H1 (cell line): ENCODE measurements at regions not wholly inside any gene's neighbourhood (a gene's known extent, or its start where the extent isn't known, plus 50 kb on each side); places are given as distances from the start of the nearest gene placed in this dataset.

ENCODE experiments used
- CTCF ChIA-PET: fragments of 300-600 bp; sonication (Branson Sonifier 250); formaldehyde crosslinking; loops from one replicate; lab custom pipeline; 2021; ENCODE audit not compliant: partially characterized antibody; lab: Charles Lee
- POLR2A ChIA-PET: fragments of 300-600 bp; sonication (Branson Sonifier 250); formaldehyde crosslinking; loops from one replicate; lab custom pipeline; 2021; ENCODE audit warnings: inconsistent platforms; ENCODE audit not compliant: partially characterized antibody; lab: Charles Lee
- DNase-seq, 2 experiments: peaks; one replicate each; pipeline versions ENCODE4 v3.0.0 to v3.0.0-alpha.2; 2010 to 2022; ENCODE audit warnings: low spot score in 2 of 2, low read depth in 1 of 2, mixed read lengths in 1 of 2
- FAIRE-seq: peaks from 2 replicates; lab custom pipeline; 2011; peaks lifted over from hg19 to GRCh38; lab: Jason Lieb, UNC
- H2AFZ ChIP-seq: 2 replicates; pipeline ENCODE4 v1.8.1; 2012; ENCODE audit warnings: low read length, inconsistent platforms
- H2AK5ac ChIP-seq: 2 replicates; pipeline ENCODE4 v1.6.1; 2013; ENCODE audit warnings: low read depth, low read length
- H2BK120ac ChIP-seq: replicated peaks from 2 replicates; pipeline ENCODE3; 2013; ENCODE audit warnings: low read depth, low read length, inconsistent platforms
- H2BK12ac ChIP-seq: 2 replicates; pipeline ENCODE4 v1.6.1; 2013; ENCODE audit warnings: low read depth, low read length
- H2BK15ac ChIP-seq: 2 replicates; pipeline ENCODE4 v1.6.1; 2013; ENCODE audit warnings: low read length
- H2BK20ac ChIP-seq: 2 replicates; pipeline ENCODE4 v1.6.1; 2013; ENCODE audit warnings: low read length
- H2BK5ac ChIP-seq: 2 replicates; pipeline ENCODE4 v1.6.1; 2013; ENCODE audit warnings: low read depth, low read length
- H3K14ac ChIP-seq: 2 replicates; pipeline ENCODE4 v1.6.1; 2013; ENCODE audit warnings: inconsistent platforms; ENCODE audit not compliant: insufficient read length
- H3K18ac ChIP-seq: 2 replicates; pipeline ENCODE4 v1.6.1; 2013; ENCODE audit warnings: low read length; ENCODE audit errors: extremely low read depth
- H3K23ac ChIP-seq: 2 replicates; pipeline ENCODE4 v1.6.1; 2013; ENCODE audit warnings: inconsistent platforms; ENCODE audit not compliant: insufficient read length
- H3K23me2 ChIP-seq: 2 replicates; pipeline ENCODE4 v1.6.1; 2013; ENCODE audit warnings: low read depth, low read length
- H3K27ac ChIP-seq: 2 replicates; pipeline ENCODE4 v1.6.1; 2011; ENCODE audit warnings: low read depth, low read length, inconsistent platforms
- H3K27me3 ChIP-seq, 4 experiments: replicated peaks in 1 of 4; 1 replicate in 1 of 4; 2 replicates in 3 of 4; pipeline versions ENCODE4 v1.6.1 to v1.8.1; 2011 to 2013; ENCODE audit warnings: low read length in 3 of 4, mild to moderate bottlenecking in 3 of 4, inconsistent platforms in 2 of 4, mixed read lengths in 2 of 4, moderate library complexity in 1 of 4; ENCODE audit not compliant: control insufficient read depth in 3 of 4, insufficient read depth in 3 of 4; ENCODE audit errors: extremely low read depth in 1 of 4
- H3K36me3 ChIP-seq, 4 experiments: 2 replicates each; pipeline versions ENCODE4 v1.6.1 to v1.8.1; 2011 to 2013; ENCODE audit warnings: mild to moderate bottlenecking in 4 of 4, low read length in 3 of 4, moderate library complexity in 2 of 4, control low read depth in 1 of 4, inconsistent platforms in 1 of 4; ENCODE audit not compliant: insufficient read depth in 4 of 4, control insufficient read depth in 2 of 4
- H3K4ac ChIP-seq: replicated peaks from 2 replicates; pipeline ENCODE3; 2013; ENCODE audit warnings: low read length, low read depth, mixed read lengths, inconsistent platforms; ENCODE audit not compliant: insufficient read length
- H3K4me1 ChIP-seq, 4 experiments: replicated peaks in 1 of 4; 1 replicate in 1 of 4; 2 replicates in 3 of 4; pipeline versions ENCODE4 v1.6.1 to v1.8.1; 2011 to 2013; ENCODE audit warnings: low read length in 3 of 4, inconsistent platforms in 2 of 4, mixed read lengths in 1 of 4; ENCODE audit not compliant: insufficient read depth in 4 of 4, control insufficient read depth in 3 of 4
- H3K4me2 ChIP-seq, 2 experiments: 2 replicates each; pipeline versions ENCODE4 v1.6.1 to v1.8.1; 2011 to 2013; ENCODE audit warnings: low read depth in 2 of 2, low read length in 2 of 2, control low read depth in 1 of 2, inconsistent platforms in 1 of 2, mild to moderate bottlenecking in 1 of 2; ENCODE audit not compliant: insufficient read depth in 1 of 2
- H3K4me3 ChIP-seq, 4 experiments: fragments of 200-600, 300-600 bp in 1 of 4; sonication (generic), shearing (Covaris generic), sonication (Bioruptor Twin) in 1 of 4; 2 replicates each; pipeline versions ENCODE4 v1.5.1 to v1.8.1; 2011 to 2016; ENCODE audit warnings: low read length in 4 of 4, low read depth in 3 of 4, control low read depth in 2 of 4, inconsistent platforms in 2 of 4, mild to moderate bottlenecking in 2 of 4, mixed read lengths in 1 of 4, moderate library complexity in 1 of 4; ENCODE audit not compliant: insufficient read depth in 2 of 4; ENCODE audit errors: extremely low read depth in 1 of 4
- H3K56ac ChIP-seq: replicated peaks from 2 replicates; pipeline ENCODE3; 2013; ENCODE audit warnings: low read depth, mild to moderate bottlenecking, mixed read lengths, low read length, inconsistent platforms; ENCODE audit not compliant: insufficient read length
- H3K79me1 ChIP-seq: 2 replicates; pipeline ENCODE4 v1.6.1; 2013; ENCODE audit warnings: low read depth, low read length, control low read depth
- H3K79me2 ChIP-seq, 2 experiments: 2 replicates each; pipeline versions ENCODE4 v1.6.1 to v1.8.1; 2012 to 2013; ENCODE audit warnings: low read length in 2 of 2, mild to moderate bottlenecking in 2 of 2, inconsistent platforms in 1 of 2; ENCODE audit not compliant: insufficient read depth in 2 of 2, control insufficient read depth in 1 of 2
- H3K9ac ChIP-seq, 4 experiments: replicated peaks in 1 of 4; 1 replicate in 1 of 4; 2 replicates in 3 of 4; pipeline versions ENCODE4 v1.6.1 to v1.8.1; 2011 to 2013; ENCODE audit warnings: low read depth in 3 of 4, low read length in 3 of 4, control low read depth in 2 of 4, mild to moderate bottlenecking in 2 of 4, moderate library complexity in 2 of 4, inconsistent platforms in 1 of 4; ENCODE audit errors: extremely low read depth in 1 of 4
- H3K9me3 ChIP-seq, 2 experiments: 2 replicates each; pipeline versions ENCODE4 v1.6.1 to v1.8.1; 2012 to 2013; ENCODE audit warnings: mild to moderate bottlenecking in 2 of 2, moderate library complexity in 2 of 2, control low read depth in 1 of 2, inconsistent platforms in 1 of 2, low read depth in 1 of 2, low read length in 1 of 2, mixed read lengths in 1 of 2; ENCODE audit not compliant: insufficient read depth in 2 of 2
- H4K20me1 ChIP-seq, 2 experiments: replicated peaks in 1 of 2; 2 replicates each; pipeline versions ENCODE3 to v1.8.1; 2011 to 2013; ENCODE audit warnings: inconsistent platforms in 2 of 2, low read length in 2 of 2, mild to moderate bottlenecking in 1 of 2; ENCODE audit not compliant: insufficient read depth in 2 of 2, control insufficient read depth in 1 of 2
- H4K5ac ChIP-seq: 2 replicates; pipeline ENCODE4 v1.6.1; 2013; ENCODE audit warnings: low read length, low read depth, mixed read lengths, inconsistent platforms; ENCODE audit not compliant: insufficient read length
- H4K8ac ChIP-seq: 2 replicates; pipeline ENCODE4 v1.8.0; 2013; ENCODE audit warnings: mild to moderate bottlenecking, moderate library complexity, low read length, inconsistent platforms; ENCODE audit not compliant: insufficient read depth; ENCODE audit errors: extremely low read depth
- H4K91ac ChIP-seq: replicated peaks from 2 replicates; pipeline ENCODE3; 2013; ENCODE audit warnings: low read length, mixed read lengths, inconsistent platforms; ENCODE audit not compliant: insufficient read length
- ATF3 ChIP-seq: IDR thresholded peaks from 2 replicates; pipeline ENCODE4 v1.6.1; 2011; ENCODE audit warnings: low read depth, mild to moderate bottlenecking, low read length; ENCODE audit not compliant: insufficient read depth
- CHD2 ChIP-seq: IDR thresholded peaks from 2 replicates; pipeline ENCODE4 v1.6.1; 2012; ENCODE audit warnings: low read length, improper control_type of control experiment
- CTBP2 ChIP-seq: IDR thresholded peaks from 2 replicates; pipeline ENCODE4 v1.7.0; 2011; ENCODE audit warnings: borderline replicate concordance, mild to moderate bottlenecking, moderate library complexity, mixed read lengths, low read length; ENCODE audit not compliant: insufficient read depth, insufficient read length
- GABPA ChIP-seq: IDR thresholded peaks from 2 replicates; pipeline ENCODE4 v1.6.1; 2011; ENCODE audit warnings: mild to moderate bottlenecking, low read length, moderate library complexity, borderline replicate concordance; ENCODE audit not compliant: insufficient read depth
- KDM1A ChIP-seq: fragments of 200-600, 300-600 bp; sonication (generic); IDR thresholded peaks from 2 replicates; pipeline ENCODE4 v1.7.1; 2016; ENCODE audit warnings: mild to moderate bottlenecking, low read length, borderline replicate concordance
- KDM5A ChIP-seq: fragments of 200-600 bp; IDR thresholded peaks from 2 replicates; pipeline ENCODE4 v1.7.1; 2012; ENCODE audit warnings: mild to moderate bottlenecking, low read length, inconsistent platforms, mixed read lengths
- POLR2AphosphoS5 ChIP-seq: IDR thresholded peaks from 2 replicates; pipeline ENCODE4 v1.6.1; 2011; ENCODE audit warnings: low read depth, low read length
- POU5F1 ChIP-seq: IDR thresholded peaks from 2 replicates; pipeline ENCODE4 v1.6.1; 2011; ENCODE audit warnings: low read depth, mild to moderate bottlenecking, low read length, moderate library complexity
- RXRA ChIP-seq: IDR thresholded peaks from 2 replicates; pipeline ENCODE4 v1.6.1; 2011; ENCODE audit warnings: low read depth, mild to moderate bottlenecking, low read length, moderate library complexity; ENCODE audit not compliant: insufficient read depth
- SAP30 ChIP-seq: fragments of 300-600 bp; sonication (generic); IDR thresholded peaks from 2 replicates; pipeline ENCODE4 v1.7.1; 2012; ENCODE audit warnings: low read length, moderate library complexity, mild to moderate bottlenecking, inconsistent platforms; ENCODE audit not compliant: insufficient read depth, insufficient replicate concordance
- SUZ12 ChIP-seq: fragments of 200-600 bp; sonication (generic); IDR thresholded peaks from 2 replicates; pipeline ENCODE4 v1.6.1; 2012; ENCODE audit warnings: mild to moderate bottlenecking, inconsistent platforms, low read length, moderate library complexity, mixed read lengths
- TEAD4 ChIP-seq: IDR thresholded peaks from 2 replicates; pipeline ENCODE4 v1.6.1; 2012; ENCODE audit warnings: low read depth, low read length, inconsistent platforms, mixed read lengths
- WGBS, 2 experiments: shearing (Covaris generic) in 1 of 2; methylation state at CpG; one replicate each; pipeline versions ENCODE4 v1.1.6 to v1.1.7; 2013 to 2015; ENCODE audit warnings: low lambda C conversion rate in 2 of 2, mixed read lengths in 2 of 2, inconsistent platforms in 1 of 2, low coverage in 1 of 2, missing lambda C conversion rate in 1 of 2; ENCODE audit not compliant: insufficient replicate concordance in 2 of 2, insufficient coverage in 1 of 2, insufficient read length in 1 of 2; ENCODE audit errors: extremely low coverage in 1 of 2, missing lambda C conversion rate in 1 of 2; 5-methylcytosine and 5-hydroxymethylcytosine counted together

- WGBS, 2 experiments, result 87% methylated on average over 18 of the region's 19 CpGs; no CpG with 5 or more reads in 1 of the 2 experiments
- Histone ChIP-seq H2BK15ac (no peak overlapping the region), H2BK12ac (no peak overlapping the region), H2BK20ac (no peak overlapping the region), H3K79me1 (peaks cover 3% of the 10 kb centered on the region; the same call in 1 of the 2 replicates), H3K4ac (no peak overlapping the region), H4K8ac (no peak overlapping the region), H4K20me1 (peaks cover 0 to 2% of the 10 kb centered on the region in 2 experiments), H3K9ac (no peak overlapping the region), H2BK120ac (no peak overlapping the region), H3K4me2 (no peak overlapping the region), H2AK5ac (no peak overlapping the region), H3K23me2 (no peaks in the 10 kb centered on the region), H3K36me3 (no peaks in the 10 kb centered on the region), H3K27ac (no peak overlapping the region), H3K27me3 (no peaks in the 10 kb centered on the region; a peak in 1 of 7 replicates), H3K14ac (no peak overlapping the region), H2BK5ac (no peak overlapping the region), H4K91ac (no peak overlapping the region), H3K23ac (no peak overlapping the region), H3K9me3 (no peaks in the 10 kb centered on the region), H4K5ac (no peak overlapping the region), H3K79me2 (no peaks in the 10 kb centered on the region), H3K18ac (no peak overlapping the region), H3K56ac (no peak overlapping the region), H3K4me1 (peaks cover 3 to 14% (median 12%) of the 10 kb centered on the region in 4 experiments)
- FAIRE-seq (no peak), DNase-seq (no peak)
- CTCF ChIA-PET, result interaction anchor here (0.7 to 2.7 kb wide), 4 partner anchors 14 to 42 kb away, joined by 3 to 8 read pairs (median 4); no protein-coding TSS in a partner anchor
- POLR2A ChIA-PET, result interaction anchor here (0.7 kb wide), 1 partner anchor 864 kb away, joined by 3 read pairs; no protein-coding TSS in a partner anchor
- TF ChIP-seq SAP30, result no peak
- TF ChIP-seq GABPA, result no peak
- TF ChIP-seq TEAD4, result no peak
- TF ChIP-seq CHD2, result no peak
- no peak for TF ChIP-seq KDM5A
- TF ChIP-seq POLR2AphosphoS5, result no peak
- TF ChIP-seq ATF3, result no peak
- no peak for TF ChIP-seq POU5F1
- no peak for TF ChIP-seq RXRA
- no peak for TF ChIP-seq KDM1A
- TF ChIP-seq CTBP2, result no peak
- TF ChIP-seq SUZ12, result no peak
- TF ChIP-seq, all 59 proteins: peak for 0
- Histone ChIP-seq H3K4me3 (no peak overlapping the region), H2AFZ (no peak overlapping the region)
Measured at GRCh38 chr11:70569996-70570692, 171.8 kb downstream of the CTTN start.
